HEK293T (cell line): ENCODE measurements at regions not wholly inside any gene's neighbourhood (a gene's known extent, or its start where the extent isn't known, plus 50 kb on each side); places are given as distances from the start of the nearest gene placed in this dataset.

Experiments
- BHLHE40 ChIP-seq: fragments of 450-650 bp; IDR thresholded peaks from 2 replicates; pipeline ENCODE4 v1.6.1; 2016; ENCODE audit warnings: mild to moderate bottlenecking, moderate library complexity, borderline replicate concordance
- FOXA1 ChIP-seq: fragments of 450-650 bp; IDR thresholded peaks from 2 replicates; pipeline ENCODE4 v1.6.1; 2016; ENCODE audit warnings: mild to moderate bottlenecking
- FOXK2 ChIP-seq: fragments of 450-650 bp; IDR thresholded peaks from 2 replicates; pipeline ENCODE4 v1.6.1; 2016; ENCODE audit warnings: mild to moderate bottlenecking
- NFRKB ChIP-seq: fragments of 450-650 bp; IDR thresholded peaks from 2 replicates; pipeline ENCODE4 v1.6.1; 2016; ENCODE audit warnings: mild to moderate bottlenecking, moderate library complexity
- SP1 ChIP-seq: fragments of 450-650 bp; IDR thresholded peaks from 2 replicates; pipeline ENCODE4 v1.6.1; 2017
- SUZ12 ChIP-seq: fragments of 450-650 bp; IDR thresholded peaks from 2 replicates; pipeline ENCODE4 v1.6.1; 2016; ENCODE audit warnings: mild to moderate bottlenecking
- ZNF384 ChIP-seq: fragments of 450-650 bp; IDR thresholded peaks from 2 replicates; pipeline ENCODE4 v1.6.1; 2016

- TF ChIP-seq SP1, result no peak
- TF ChIP-seq BHLHE40, result no peak
- TF ChIP-seq FOXA1, result no peak
- TF ChIP-seq NFRKB, result no peak
- TF ChIP-seq SUZ12, result no peak
- TF ChIP-seq ZNF384, result no peak
- no peak for TF ChIP-seq FOXK2
Measured at GRCh38 chr6:12479881-12480280, 189.7 kb downstream of the EDN1 start.
